IMR-90 (cell line): ENCODE measurements at regions not wholly inside any gene's neighbourhood (a gene's known extent, or its start where the extent isn't known, plus 50 kb on each side); places are given as distances from the start of the nearest gene placed in this dataset.

Source experiments
- ATAC-seq: fragments of 200-7000 bp; cut with Tn5 transposase; 2 replicates; pipeline ENCODE4 v1.9.1; 2020; ENCODE audit warnings: low read depth, mild to moderate bottlenecking, moderate library complexity
- BruUV-seq: library from RNA; stranded (reverse); fragments of 400-500 nt; replicated peaks from 2 replicates; lab custom pipeline; 2021; lab: Mats Ljungman, UMichigan
- CTCF ChIA-PET: fragments of 300-600 bp; formaldehyde crosslinking; extraction: SDS; loops from one replicate; lab custom pipeline; 2021; ENCODE audit warnings: antibody characterized with exemption; lab: Yijun Ruan, JAX
- POLR2A ChIA-PET: fragments of 300-600 bp; sonication (Branson Sonifier 250); formaldehyde crosslinking; loops from one replicate; lab custom pipeline; 2022; ENCODE audit warnings: antibody characterized with exemption; ENCODE audit not compliant: unreplicated experiment; lab: Charles Lee
- DNase-seq: peaks from one replicate; pipeline ENCODE4 v3.0.0; 2013
- H2AFZ ChIP-seq: replicated peaks from 2 replicates; pipeline ENCODE3; 2013; ENCODE audit warnings: low read length, mild to moderate bottlenecking; ENCODE audit not compliant: poor library complexity
- H2AK5ac ChIP-seq: 2 replicates; pipeline ENCODE4 v1.6.1; 2013; ENCODE audit warnings: low read depth, low read length, inconsistent platforms
- H2AK9ac ChIP-seq: replicated peaks from 2 replicates; pipeline ENCODE3; 2013; ENCODE audit warnings: mild to moderate bottlenecking, low read depth, low read length, moderate library complexity; ENCODE audit not compliant: poor library complexity
- H2BK120ac ChIP-seq: 2 replicates; pipeline ENCODE4 v1.6.1; 2013; ENCODE audit warnings: low read depth, low read length, inconsistent platforms
- H2BK15ac ChIP-seq: 3 replicates; pipeline ENCODE4 v1.6.1; 2013; ENCODE audit warnings: low read depth, low read length, inconsistent platforms
- H2BK20ac ChIP-seq: 2 replicates; pipeline ENCODE4 v1.6.1; 2013; ENCODE audit warnings: low read depth, mild to moderate bottlenecking, inconsistent platforms, low read length, moderate library complexity
- H2BK5ac ChIP-seq: 2 replicates; pipeline ENCODE4 v1.6.1; 2013; ENCODE audit warnings: mild to moderate bottlenecking, low read depth, low read length, inconsistent platforms; ENCODE audit not compliant: poor library complexity, severe bottlenecking
- H3K14ac ChIP-seq: replicated peaks from 2 replicates; pipeline ENCODE4 v1.6.1; 2013; ENCODE audit warnings: low read depth, low read length, inconsistent platforms
- H3K18ac ChIP-seq: 2 replicates; pipeline ENCODE4 v1.6.1; 2013; ENCODE audit warnings: low read depth, low read length, control low read depth
- H3K23ac ChIP-seq: 2 replicates; pipeline ENCODE4 v1.6.1; 2013; ENCODE audit warnings: low read depth, low read length, inconsistent platforms
- H3K27ac ChIP-seq: 2 replicates; pipeline ENCODE4 v1.5.1; 2013; ENCODE audit warnings: mild to moderate bottlenecking, control low read depth, low read length; ENCODE audit not compliant: insufficient read depth
- H3K27me3 ChIP-seq: 2 replicates; pipeline ENCODE4 v1.6.1; 2013; ENCODE audit warnings: low read length; ENCODE audit not compliant: control insufficient read depth, insufficient read depth
- H3K36me3 ChIP-seq: 2 replicates; pipeline ENCODE4 v1.6.1; 2013; ENCODE audit warnings: low read length, mixed read lengths; ENCODE audit not compliant: control insufficient read depth, insufficient read depth
- H3K4ac ChIP-seq: 2 replicates; pipeline ENCODE4 v1.6.1; 2013; ENCODE audit warnings: low read depth, low read length, inconsistent platforms
- H3K4me1 ChIP-seq: 2 replicates; pipeline ENCODE4 v1.6.1; 2013; ENCODE audit warnings: low read length, mixed read lengths; ENCODE audit not compliant: control insufficient read depth, insufficient read depth
- H3K4me2 ChIP-seq: 2 replicates; pipeline ENCODE4 v1.6.1; 2013; ENCODE audit warnings: low read depth, mild to moderate bottlenecking, control low read depth, low read length, moderate library complexity
- H3K4me3 ChIP-seq: 2 replicates; pipeline ENCODE4 v1.5.1; 2013; ENCODE audit warnings: low read depth, mild to moderate bottlenecking, control low read depth, low read length, moderate library complexity; ENCODE audit not compliant: insufficient read depth
- H3K56ac ChIP-seq: 2 replicates; pipeline ENCODE4 v1.6.1; 2013; ENCODE audit warnings: low read length, inconsistent platforms; ENCODE audit not compliant: insufficient read depth; ENCODE audit errors: extremely low read depth
- H3K79me1 ChIP-seq, 2 experiments: 2 replicates each; pipeline ENCODE4 v1.6.1; 2013; ENCODE audit warnings: low read length in 2 of 2, inconsistent platforms in 1 of 2, low read depth in 1 of 2
- H3K9ac ChIP-seq: 2 replicates; pipeline ENCODE4 v1.6.1; 2013; ENCODE audit warnings: low read depth, low read length, control low read depth
- H3K9me1 ChIP-seq: 2 replicates; pipeline ENCODE4 v1.6.1; 2013; ENCODE audit warnings: low read length, inconsistent platforms; ENCODE audit not compliant: insufficient read depth
- H3K9me3 ChIP-seq: 2 replicates; pipeline ENCODE4 v1.6.1; 2013; ENCODE audit warnings: low read length; ENCODE audit not compliant: control insufficient read depth, insufficient read depth
- H4K20me1 ChIP-seq: 2 replicates; pipeline ENCODE4 v1.6.1; 2013; ENCODE audit warnings: low read length, inconsistent platforms; ENCODE audit not compliant: insufficient read depth
- H4K5ac ChIP-seq: 2 replicates; pipeline ENCODE4 v1.6.1; 2013; ENCODE audit warnings: mild to moderate bottlenecking, low read depth, low read length, control low read depth
- H4K8ac ChIP-seq, 2 experiments: 2 replicates each; pipeline ENCODE4 v1.6.1; 2013; ENCODE audit warnings: low read depth in 2 of 2, low read length in 2 of 2, control low read depth in 1 of 2, inconsistent platforms in 1 of 2
- H4K91ac ChIP-seq: 2 replicates; pipeline ENCODE4 v1.6.1; 2013; ENCODE audit warnings: low read depth, low read length, inconsistent platforms; ENCODE audit not compliant: insufficient read depth
- MAFK ChIP-seq: IDR thresholded peaks from 2 replicates; pipeline ENCODE4 v1.6.1; 2012; ENCODE audit warnings: low read depth, low read length, improper control_type of control experiment
- SMC3 ChIP-seq: fragments of 150-350 bp; IDR thresholded peaks from 2 replicates; pipeline ENCODE4 v1.6.1; 2016; ENCODE audit warnings: low read depth, mild to moderate bottlenecking, antibody characterized with exemption, low read length, moderate library complexity
- WGBS, 2 experiments: methylation state at CpG; one replicate each; pipeline versions ENCODE4 v1.1.5 to v1.1.7; 2013; ENCODE audit warnings: missing lambda C conversion rate in 2 of 2; ENCODE audit not compliant: insufficient read length in 1 of 2; ENCODE audit errors: extremely low coverage in 2 of 2; 5-methylcytosine and 5-hydroxymethylcytosine counted together
- dilution Hi-C: fragments of 300-500 bp; cut with HindIII; formaldehyde crosslinking; loops from one replicate; pipeline ENCODE4 v1.14.3; 2018; ENCODE audit warnings: low sequenced_read_pairs; ENCODE audit not compliant: unreplicated experiment
- in situ Hi-C: fragments of 300-500 bp; cut with MboI; formaldehyde crosslinking; loops from 3 replicates; pipeline ENCODE4 v1.14.3; 2019; ENCODE audit warnings: low sequenced_read_pairs, inconsistent platforms, mixed read lengths
- intact Hi-C: fragments of 100-400 bp; cut with micrococcal nuclease; formaldehyde crosslinking; loops from 2 replicates; pipeline ENCODE4 v1.10.0; 2022
- TF ChIP-seq, protein P1 (sequence below): fragments of 150-350 bp; IDR thresholded peaks from 2 replicates; pipeline ENCODE4 v1.6.1; 2016; ENCODE audit warnings: low read depth, mild to moderate bottlenecking, low read length, moderate library complexity, borderline replicate concordance

DNA sequence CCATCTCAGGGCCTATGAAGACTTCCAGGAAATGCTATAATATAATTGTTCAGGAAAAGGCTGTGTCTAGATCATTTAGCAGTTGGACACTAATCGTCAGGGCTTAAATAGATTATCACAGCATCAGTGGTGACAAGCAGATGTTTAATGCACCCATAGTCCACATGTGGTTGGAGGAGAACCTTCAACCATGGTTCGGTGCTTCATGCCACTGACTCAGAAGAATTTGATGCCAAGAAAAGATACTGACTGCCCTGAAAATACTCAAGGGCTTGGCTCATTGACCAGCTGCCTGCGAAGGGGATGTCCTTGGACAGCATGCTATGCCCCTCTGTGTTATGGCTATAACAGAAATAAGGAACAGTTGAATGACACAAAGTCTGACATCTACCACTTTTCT lies 175.7 kb downstream of the HHIPL2 start:
- ChIA-PET CTCF (no interaction called here), POLR2A (no interaction called here)
- H2AK9ac ChIP-seq, result no peak overlapping the region
- no peak overlapping the region for H3K4me2 ChIP-seq
- no peaks in the 10 kb centered on the region for H3K79me1 ChIP-seq
- H3K9me3 ChIP-seq, result no peaks in the 10 kb centered on the region
- peak overlapping the region; percentile 99 for H4K5ac ChIP-seq
- H2AK5ac ChIP-seq, result peak overlapping the region; percentile 88
- peak overlapping the region; percentile 80 to 95 for H4K8ac ChIP-seq
- H3K27me3 ChIP-seq, result no peaks in the 10 kb centered on the region
- H3K14ac ChIP-seq, result peak overlapping the region; percentile 46
- no peak overlapping the region for H2AFZ ChIP-seq
- intact Hi-C loops (loop anchor here (5.0 kb wide), 1 partner anchor 655 kb away; no protein-coding TSS in a partner anchor), in situ Hi-C loops (loop anchor here (10.0 kb wide), 1 partner anchor 263 kb away; no protein-coding TSS in a partner anchor), dilution Hi-C loops (no loop called here)
- peak; percentile 46 for DNase-seq
- peak overlapping the region; percentile 100 for H3K18ac ChIP-seq
- TF ChIP-seq SMC3 (no peak), MAFK (no peak)
- TF ChIP-seq, protein P1, sequence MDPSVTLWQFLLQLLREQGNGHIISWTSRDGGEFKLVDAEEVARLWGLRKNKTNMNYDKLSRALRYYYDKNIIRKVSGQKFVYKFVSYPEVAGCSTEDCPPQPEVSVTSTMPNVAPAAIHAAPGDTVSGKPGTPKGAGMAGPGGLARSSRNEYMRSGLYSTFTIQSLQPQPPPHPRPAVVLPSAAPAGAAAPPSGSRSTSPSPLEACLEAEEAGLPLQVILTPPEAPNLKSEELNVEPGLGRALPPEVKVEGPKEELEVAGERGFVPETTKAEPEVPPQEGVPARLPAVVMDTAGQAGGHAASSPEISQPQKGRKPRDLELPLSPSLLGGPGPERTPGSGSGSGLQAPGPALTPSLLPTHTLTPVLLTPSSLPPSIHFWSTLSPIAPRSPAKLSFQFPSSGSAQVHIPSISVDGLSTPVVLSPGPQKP, result no peak
- peak overlapping the region; percentile 98 for H2BK20ac ChIP-seq
- H3K4me3 ChIP-seq, result no peak overlapping the region
- peak overlapping the region; percentile 28 for H3K23ac ChIP-seq
- peak overlapping the region; percentile 97 for H3K27ac ChIP-seq
- H2BK120ac ChIP-seq, result peak overlapping the region; percentile 99
- no peak for ATAC-seq
- peak overlapping the region; percentile 98 for H3K4ac ChIP-seq
- H3K4me1 ChIP-seq, result peaks cover 36% of the 10 kb centered on the region
- no peak overlapping the region for H3K9ac ChIP-seq
- no TSS peak for BruUV-seq
- no peak overlapping the region for H3K56ac ChIP-seq
- H3K36me3 ChIP-seq, result no peaks in the 10 kb centered on the region
- 64% methylated on average over 2 of the region's 3 CpGs; no CpG with 5 or more reads in 1 of the 2 experiments for WGBS, 2 experiments
- H2BK15ac ChIP-seq, result peak overlapping the region; percentile 98
- peak overlapping the region; percentile 98 for H2BK5ac ChIP-seq
- H3K9me1 ChIP-seq, result peaks cover 30% of the 10 kb centered on the region
- H4K20me1 ChIP-seq, result no peaks in the 10 kb centered on the region
- H4K91ac ChIP-seq, result peak overlapping the region; percentile 98
